ENCODE measurements at regions not wholly inside any gene's neighbourhood (a gene's known extent, or its start where the extent isn't known, plus 50 kb on each side); places are given as distances from the start of the nearest gene placed in this dataset.

DNA sequence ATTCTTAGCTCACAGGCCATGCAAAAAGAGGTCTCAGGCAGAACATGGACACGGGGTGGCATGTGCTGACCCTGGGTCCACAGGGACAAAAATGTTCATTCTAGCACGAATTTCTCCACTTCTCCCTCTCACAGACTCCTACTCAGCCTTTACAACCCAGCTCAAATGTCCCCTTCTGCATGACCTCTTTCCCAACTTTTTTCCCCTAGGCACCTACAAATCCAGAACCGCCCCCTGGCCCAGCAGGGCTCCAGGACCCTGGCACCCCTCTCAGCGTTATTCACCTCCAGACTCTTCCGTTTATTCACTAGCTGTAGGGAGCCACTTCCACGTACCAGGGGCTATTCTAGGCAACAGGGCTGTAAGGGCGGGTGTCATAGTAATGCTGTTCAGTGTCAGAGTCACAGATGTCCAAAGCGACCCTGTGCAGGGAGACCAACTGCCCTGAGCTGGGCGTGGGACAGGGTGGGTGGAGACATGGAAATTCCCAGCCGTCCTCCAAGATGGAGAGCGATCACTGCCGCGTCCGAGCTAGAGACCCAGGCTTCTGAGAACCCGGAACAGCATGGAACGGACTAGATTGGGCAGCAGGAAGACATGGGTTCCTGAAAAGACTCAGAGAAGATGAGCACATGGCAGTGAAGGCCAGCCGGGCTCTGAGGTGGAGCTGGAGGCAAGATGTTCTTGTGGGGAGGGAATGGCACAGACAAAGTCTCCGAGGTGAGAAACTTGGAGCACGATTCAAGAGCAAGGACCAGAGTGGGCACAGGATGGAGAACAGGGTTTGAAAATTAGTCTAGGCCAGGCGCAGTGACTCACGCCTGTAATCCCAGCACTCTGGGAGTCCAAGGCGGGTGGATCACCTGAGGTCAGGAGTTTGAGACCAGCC, 274.9 kb upstream of the RTL1 start:
- Histone ChIP-seq H3K4me3 (ENCODE audit: insufficient read depth, low read length) (no peak overlapping the region), H2AFZ (ENCODE audit: low read length) (no peak overlapping the region), H3K4me1 (ENCODE audit: insufficient read depth, low read length) (no peaks in the 10 kb centered on the region), H3K79me2 (ENCODE audit: insufficient read depth, low read length) (no peaks in the 10 kb centered on the region), H3K27ac (ENCODE audit: low read depth, low read length) (no peak overlapping the region), H3K4me2 (ENCODE audit: insufficient read depth, low read length) (no peak overlapping the region), H3K36me3 (ENCODE audit: insufficient read depth, low read length) (no peaks in the 10 kb centered on the region), H3K9me3 (ENCODE audit: low read depth, low read length) (no peaks in the 10 kb centered on the region), H4K20me1 (ENCODE audit: insufficient read depth, low read length) (no peaks in the 10 kb centered on the region), H3K27me3 (ENCODE audit: insufficient read depth, low read length) (no peaks in the 10 kb centered on the region)
- TF ChIP-seq, protein P1, sequence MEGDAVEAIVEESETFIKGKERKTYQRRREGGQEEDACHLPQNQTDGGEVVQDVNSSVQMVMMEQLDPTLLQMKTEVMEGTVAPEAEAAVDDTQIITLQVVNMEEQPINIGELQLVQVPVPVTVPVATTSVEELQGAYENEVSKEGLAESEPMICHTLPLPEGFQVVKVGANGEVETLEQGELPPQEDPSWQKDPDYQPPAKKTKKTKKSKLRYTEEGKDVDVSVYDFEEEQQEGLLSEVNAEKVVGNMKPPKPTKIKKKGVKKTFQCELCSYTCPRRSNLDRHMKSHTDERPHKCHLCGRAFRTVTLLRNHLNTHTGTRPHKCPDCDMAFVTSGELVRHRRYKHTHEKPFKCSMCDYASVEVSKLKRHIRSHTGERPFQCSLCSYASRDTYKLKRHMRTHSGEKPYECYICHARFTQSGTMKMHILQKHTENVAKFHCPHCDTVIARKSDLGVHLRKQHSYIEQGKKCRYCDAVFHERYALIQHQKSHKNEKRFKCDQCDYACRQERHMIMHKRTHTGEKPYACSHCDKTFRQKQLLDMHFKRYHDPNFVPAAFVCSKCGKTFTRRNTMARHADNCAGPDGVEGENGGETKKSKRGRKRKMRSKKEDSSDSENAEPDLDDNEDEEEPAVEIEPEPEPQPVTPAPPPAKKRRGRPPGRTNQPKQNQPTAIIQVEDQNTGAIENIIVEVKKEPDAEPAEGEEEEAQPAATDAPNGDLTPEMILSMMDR (IDR thresholded peaks at IDR 0.05; ENCODE audit: extremely low read depth, low read depth, low read length), result no peak
- peak; percentile 59 for DNase-seq (ENCODE audit: insufficient read length, low spot score, missing footprints)

DNA sequence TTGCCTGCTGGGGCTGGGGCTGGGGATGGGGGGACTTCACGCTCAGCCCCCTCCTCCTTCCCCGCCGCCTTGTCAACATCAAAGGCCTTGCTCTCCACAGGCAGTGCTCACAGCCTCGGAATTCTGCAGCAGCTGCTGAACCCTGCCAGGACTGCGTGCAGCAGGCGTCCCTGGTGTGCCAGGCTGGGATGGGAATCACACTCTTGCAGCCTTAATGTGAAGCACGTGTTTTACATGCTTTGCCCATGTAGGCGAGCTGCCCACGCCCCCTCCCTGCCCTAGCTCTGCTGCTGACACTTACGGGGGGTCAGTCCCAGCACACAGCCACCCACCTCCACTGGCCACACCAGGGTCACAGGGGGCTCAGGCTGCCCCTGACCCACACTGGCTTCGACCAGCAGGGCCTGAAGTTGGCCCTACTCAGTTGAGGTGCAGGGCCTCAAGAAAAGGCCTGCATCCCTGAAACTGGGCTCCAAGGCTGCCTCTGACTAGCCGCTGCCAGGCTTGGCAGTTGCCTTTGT, 276.2 kb upstream of the RTL1 start:
- H3K4me2 ChIP-seq (ENCODE audit: insufficient read depth, low read length), result no peak overlapping the region
- no peaks in the 10 kb centered on the region for H4K20me1 ChIP-seq (ENCODE audit: insufficient read depth, low read length)
- no peaks in the 10 kb centered on the region for H3K27me3 ChIP-seq (ENCODE audit: insufficient read depth, low read length)
- H3K79me2 ChIP-seq (ENCODE audit: insufficient read depth, low read length), result no peaks in the 10 kb centered on the region
- H2AFZ ChIP-seq (ENCODE audit: low read length), result no peak overlapping the region
- no peak overlapping the region for H3K4me3 ChIP-seq (ENCODE audit: insufficient read depth, low read length)
- no peak overlapping the region for H3K27ac ChIP-seq (ENCODE audit: low read depth, low read length)
- TF ChIP-seq, protein P1 (IDR thresholded peaks at IDR 0.05; ENCODE audit: extremely low read depth, low read depth, low read length), result no peak
- H3K4me1 ChIP-seq (ENCODE audit: insufficient read depth, low read length), result no peaks in the 10 kb centered on the region
- DNase-seq (ENCODE audit: insufficient read length, low spot score, missing footprints), result no peak
- H3K9me3 ChIP-seq (ENCODE audit: low read depth, low read length), result no peaks in the 10 kb centered on the region
- no peaks in the 10 kb centered on the region for H3K36me3 ChIP-seq (ENCODE audit: insufficient read depth, low read length)

DNA sequence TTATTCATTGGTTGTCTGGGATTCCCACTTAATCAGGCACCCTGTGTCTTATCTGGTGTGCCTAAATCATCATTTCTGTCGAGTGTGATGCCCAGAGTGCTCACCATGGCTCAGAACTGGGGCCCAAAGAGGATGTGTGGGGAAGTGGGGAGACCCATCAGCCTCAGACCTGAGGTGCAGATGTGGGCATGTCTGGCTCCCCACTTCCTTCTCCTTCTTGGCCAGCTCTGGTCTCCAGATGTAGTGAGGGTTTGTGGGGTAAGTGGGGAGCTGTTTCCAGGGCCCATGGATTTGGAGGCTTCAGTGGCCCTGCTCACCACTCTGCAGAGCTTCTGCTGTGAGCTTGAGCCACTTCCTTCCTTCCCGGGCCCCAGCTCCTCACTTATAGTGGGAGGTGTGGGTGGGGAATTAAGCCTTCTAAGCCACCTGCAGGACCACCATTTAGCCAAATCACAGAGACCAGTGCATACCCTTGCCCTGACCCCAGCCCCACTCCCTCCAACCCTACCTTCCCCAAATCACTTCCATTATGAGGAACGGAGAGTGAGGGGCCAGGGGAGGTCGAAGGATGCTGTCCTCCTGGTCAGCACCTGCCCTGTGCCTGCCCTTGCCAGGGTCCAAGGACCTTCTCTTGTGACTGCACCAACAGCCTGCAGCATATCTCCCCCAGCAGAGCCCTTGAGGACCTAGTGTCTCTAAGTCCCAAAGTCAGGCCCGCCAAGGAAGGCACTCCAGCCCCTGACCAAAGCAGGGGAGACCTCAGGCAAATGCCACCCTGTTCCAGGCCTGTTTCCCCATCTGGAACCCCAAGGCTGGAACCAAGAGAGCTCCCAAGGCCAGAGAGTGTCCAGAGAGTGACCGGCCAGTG, 278.2 kb upstream of the RTL1 start:
- no peaks in the 10 kb centered on the region for H3K4me1 ChIP-seq (ENCODE audit: insufficient read depth, low read length)
- no peaks in the 10 kb centered on the region for H3K79me2 ChIP-seq (ENCODE audit: insufficient read depth, low read length)
- no peak overlapping the region for H3K4me3 ChIP-seq (ENCODE audit: insufficient read depth, low read length)
- H3K27me3 ChIP-seq (ENCODE audit: insufficient read depth, low read length), result no peaks in the 10 kb centered on the region
- H3K36me3 ChIP-seq (ENCODE audit: insufficient read depth, low read length), result no peaks in the 10 kb centered on the region
- TF ChIP-seq, protein P1 (IDR thresholded peaks at IDR 0.05; ENCODE audit: extremely low read depth, low read depth, low read length), result no peak
- no peak overlapping the region for H2AFZ ChIP-seq (ENCODE audit: low read length)
- no peaks in the 10 kb centered on the region for H4K20me1 ChIP-seq (ENCODE audit: insufficient read depth, low read length)
- no peak overlapping the region for H3K27ac ChIP-seq (ENCODE audit: low read depth, low read length)
- DNase-seq (ENCODE audit: insufficient read length, low spot score, missing footprints), result no peak
- H3K4me2 ChIP-seq (ENCODE audit: insufficient read depth, low read length), result no peak overlapping the region
- H3K9me3 ChIP-seq (ENCODE audit: low read depth, low read length), result no peaks in the 10 kb centered on the region
